NT2/D1 (cell line): ENCODE measurements at regions not wholly inside any gene's neighbourhood (a gene's known extent, or its start where the extent isn't known, plus 50 kb on each side); places are given as distances from the start of the nearest gene placed in this dataset.

Experiments
- SUZ12 ChIP-seq: IDR thresholded peaks from 2 replicates; pipeline ENCODE4 v1.6.1; 2011; ENCODE audit not compliant: insufficient read length, insufficient read depth; ENCODE audit errors: extremely low read depth
- YY1 ChIP-seq: IDR thresholded peaks from 2 replicates; pipeline ENCODE4 v1.6.1; 2011; ENCODE audit not compliant: insufficient read length, insufficient read depth
- ZNF274 ChIP-seq: IDR thresholded peaks from 2 replicates; pipeline ENCODE4 v1.6.1; 2011; ENCODE audit warnings: mild to moderate bottlenecking, low read depth, low read length

- no peak for TF ChIP-seq SUZ12
- no peak for TF ChIP-seq YY1
- TF ChIP-seq ZNF274: no peak
These were observed 54.0 kb upstream of the ELK3 start for GRCh38 chr12:96140174-96140573.
